ENCODE measurements at regions not wholly inside any gene's neighbourhood (a gene's known extent, or its start where the extent isn't known, plus 50 kb on each side); places are given as distances from the start of the nearest gene placed in this dataset.
"Not testable (repeated sequence)": the region's sequence is repeated elsewhere in the genome, so short reads cannot be mapped to it uniquely, and the experiment has no call there.

GRCh38 chr7:42611289-42611928 lies 300.5 kb downstream of the C7orf25 start:
- no peak for DNase-seq

- no peak for DNase-seq
These were observed 305.5 kb downstream of the C7orf25 start for GRCh38 chr7:42606193-42606905.

DNA sequence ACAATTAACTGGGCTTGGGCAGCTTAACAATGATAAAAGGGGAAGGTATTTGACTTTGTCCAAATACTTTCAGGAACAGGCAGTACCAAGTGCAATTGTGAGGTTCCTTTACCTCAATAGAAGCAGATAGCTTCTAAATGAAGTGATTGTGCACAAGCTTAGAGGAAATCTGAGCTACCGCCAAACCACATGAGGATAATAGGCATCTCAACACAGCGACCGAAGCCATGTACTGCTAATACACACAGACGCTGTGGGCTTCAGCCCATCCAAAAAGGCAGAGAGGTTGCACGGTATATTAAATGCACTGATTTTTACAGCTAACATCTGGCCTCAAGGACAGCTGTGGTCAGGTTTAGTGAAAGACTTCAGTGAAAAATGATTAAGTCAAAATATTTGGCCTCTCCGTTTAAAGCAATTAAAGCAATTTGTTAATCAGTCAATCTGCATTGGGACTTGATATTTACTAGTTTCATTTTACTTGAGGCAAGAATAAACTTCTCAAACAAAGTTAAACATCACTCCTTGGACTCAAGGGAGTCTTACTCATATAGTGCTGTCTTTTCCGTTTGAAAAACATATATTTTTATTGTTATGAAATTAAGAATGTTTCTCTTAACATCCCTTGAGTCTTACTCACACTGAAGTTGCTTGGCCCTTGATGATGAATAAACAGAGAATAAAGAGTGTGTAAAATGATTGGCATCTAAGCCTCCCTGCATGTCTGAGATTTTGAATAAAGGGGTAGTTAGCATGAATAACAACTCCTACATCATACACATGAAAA lies 306.3 kb downstream of the C7orf25 start:
- DNase-seq = no peak

GRCh38 chr7:42603496-42603895 lies 308.4 kb downstream of the C7orf25 start:
- no peak for DNase-seq

DNA sequence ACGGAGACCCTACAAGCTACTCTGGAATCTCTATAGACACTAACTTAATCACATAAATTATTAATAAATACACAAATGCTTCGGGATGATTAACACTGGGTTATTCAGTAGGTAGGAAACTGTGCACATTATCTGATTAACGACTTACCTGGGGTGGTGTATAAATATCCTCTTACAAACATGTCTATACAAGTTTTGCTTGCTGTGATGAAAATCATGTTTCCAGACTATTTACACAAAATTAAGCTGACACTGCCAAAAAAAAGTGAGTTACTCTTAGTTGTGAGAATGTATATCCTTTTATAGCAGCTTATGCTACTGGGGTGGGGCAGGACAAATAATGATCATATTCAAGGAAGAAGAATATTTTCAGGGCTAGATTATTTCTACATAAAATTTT lies 314.6 kb downstream of the C7orf25 start:
- no peak for DNase-seq

DNA sequence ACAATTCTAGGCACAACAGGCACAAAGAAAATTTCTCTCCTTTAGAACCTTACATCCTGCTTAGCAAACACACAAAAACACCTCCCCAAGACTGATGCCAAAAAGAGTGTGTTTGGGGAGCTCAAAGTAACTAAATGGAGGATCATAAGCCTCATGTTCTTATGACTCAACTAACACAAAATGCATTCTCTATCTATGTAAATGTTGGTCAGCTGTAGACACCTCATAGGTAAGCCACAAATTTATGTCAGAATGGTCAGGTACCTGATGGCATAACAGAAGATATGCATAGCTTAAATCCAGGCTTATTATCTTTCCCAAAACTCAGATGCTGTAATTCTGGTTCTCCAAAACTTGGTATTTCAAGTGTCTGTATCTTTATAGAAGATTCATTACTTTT lies 315.1 kb downstream of the C7orf25 start:
- no peak for DNase-seq

DNA sequence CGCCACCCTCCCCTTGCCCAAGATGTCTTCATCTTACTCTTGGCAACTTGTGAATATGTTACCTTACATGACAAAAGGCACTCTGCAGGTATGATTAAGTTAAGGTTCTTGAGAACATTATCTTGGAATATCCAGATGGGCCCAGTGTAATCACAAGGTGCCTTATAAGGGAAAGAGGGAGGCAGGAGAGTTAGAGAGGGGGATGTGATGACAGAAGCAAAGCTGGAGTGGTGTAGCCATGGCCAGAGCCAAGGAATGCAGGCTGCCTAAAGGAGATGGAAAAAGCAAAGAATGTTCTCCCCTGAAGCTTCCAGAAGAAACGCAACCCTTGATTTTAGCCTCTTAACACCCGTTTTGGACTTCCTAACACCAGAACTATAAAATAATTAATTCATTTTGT lies 318.0 kb downstream of the C7orf25 start:
- DNase-seq = no peak

- no peak for DNase-seq
These were observed 321.0 kb downstream of the C7orf25 start for GRCh38 chr7:42590771-42591310.

DNA sequence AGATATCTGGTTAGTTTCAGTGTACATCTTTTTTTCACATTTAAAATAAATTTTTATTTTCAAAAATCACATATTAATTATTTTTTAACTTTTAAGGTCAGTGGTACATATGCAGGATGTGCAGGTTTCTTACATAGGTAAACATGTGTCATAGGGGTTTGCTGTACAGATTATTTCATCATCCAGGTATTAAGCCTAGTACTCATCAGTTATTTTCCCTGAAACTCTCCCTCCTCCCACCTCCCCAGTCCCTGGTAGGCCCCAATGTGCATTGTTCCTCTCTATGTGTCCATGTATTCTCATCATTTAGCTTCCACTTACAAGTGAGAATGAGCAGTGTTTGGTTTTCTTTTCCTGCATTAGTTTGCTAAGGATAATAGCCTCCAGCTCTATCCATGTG lies 323.0 kb downstream of the C7orf25 start:
- DNase-seq = no peak

DNA sequence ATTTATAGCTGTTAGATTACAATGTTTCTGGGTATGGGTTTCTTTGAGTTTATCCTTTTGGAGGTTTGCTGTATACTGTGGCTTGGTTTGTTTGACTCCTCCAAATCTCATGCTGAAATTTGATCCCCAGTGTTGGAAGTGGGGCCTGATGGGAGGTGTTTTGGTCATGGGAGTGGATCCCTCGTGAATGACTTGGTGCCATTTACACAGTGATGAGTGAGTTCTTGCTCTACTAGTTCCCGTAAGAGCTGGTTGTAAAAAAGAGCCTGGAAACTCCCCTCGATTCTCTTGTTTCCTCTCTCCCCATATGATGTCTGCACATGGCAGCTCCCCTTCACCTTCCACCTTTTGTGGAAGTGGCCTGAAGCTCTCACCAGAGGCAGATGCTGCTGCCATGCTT lies 324.1 kb downstream of the C7orf25 start:
- DNase-seq = no peak

DNA sequence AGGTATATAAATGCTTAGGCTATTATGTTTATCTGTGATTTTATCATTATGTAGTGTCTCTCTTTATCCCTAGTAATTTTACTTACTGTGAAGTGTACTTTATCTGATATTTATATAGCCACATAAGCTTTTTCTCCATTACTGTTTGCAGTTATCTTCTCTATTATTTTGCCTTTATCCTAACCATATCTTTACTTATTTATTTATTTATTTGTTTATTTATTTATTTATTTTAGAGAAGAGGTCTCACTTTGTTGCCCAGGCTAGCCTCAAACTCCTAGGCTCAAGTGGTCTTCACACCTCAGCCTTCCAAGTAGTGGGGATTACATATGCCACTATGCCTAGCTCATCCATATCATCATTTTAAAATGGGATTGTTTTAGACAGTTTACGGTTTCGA lies 331.8 kb downstream of the C7orf25 start:
- DNase-seq = no peak

DNA sequence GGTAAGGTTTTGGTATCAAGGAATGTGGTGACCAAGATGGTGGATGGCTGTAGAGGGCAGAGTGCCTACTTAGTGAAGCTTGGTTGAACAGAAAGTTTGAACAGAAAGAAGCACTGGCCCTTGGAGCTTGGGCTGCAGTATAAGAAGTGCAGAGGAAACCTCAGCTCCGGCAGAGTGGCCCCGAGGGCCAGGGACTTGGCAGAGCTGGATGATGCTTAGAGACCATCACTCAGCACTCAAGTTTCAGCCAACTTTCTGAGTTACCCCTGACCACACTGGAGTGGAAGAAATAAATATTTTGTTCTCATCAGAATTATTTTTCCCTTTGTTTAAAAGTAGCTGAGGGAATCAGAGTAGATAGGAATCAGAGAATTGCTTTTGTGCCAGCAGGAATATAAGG lies 336.7 kb downstream of the C7orf25 start:
- no peak for DNase-seq

DNA sequence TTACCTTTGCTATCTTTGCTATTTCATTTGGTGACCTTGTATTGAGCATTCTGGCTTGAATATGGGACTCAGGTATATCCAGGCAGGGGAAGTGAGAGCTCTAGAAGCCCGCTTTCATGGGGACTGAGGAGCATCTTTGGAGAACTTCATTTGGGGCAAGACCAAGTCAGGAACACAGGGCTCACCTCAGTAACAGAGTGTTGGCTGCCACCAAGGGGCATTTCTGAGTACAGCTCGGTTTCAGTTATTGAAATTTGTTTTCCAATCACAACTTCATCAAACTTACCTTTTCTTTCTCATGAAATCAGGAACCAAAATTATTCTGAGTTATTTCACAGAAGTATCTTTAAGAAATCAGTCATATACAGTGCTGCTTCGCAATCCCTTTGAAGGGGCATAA lies 337.2 kb downstream of the C7orf25 start:
- no peak for DNase-seq

DNA sequence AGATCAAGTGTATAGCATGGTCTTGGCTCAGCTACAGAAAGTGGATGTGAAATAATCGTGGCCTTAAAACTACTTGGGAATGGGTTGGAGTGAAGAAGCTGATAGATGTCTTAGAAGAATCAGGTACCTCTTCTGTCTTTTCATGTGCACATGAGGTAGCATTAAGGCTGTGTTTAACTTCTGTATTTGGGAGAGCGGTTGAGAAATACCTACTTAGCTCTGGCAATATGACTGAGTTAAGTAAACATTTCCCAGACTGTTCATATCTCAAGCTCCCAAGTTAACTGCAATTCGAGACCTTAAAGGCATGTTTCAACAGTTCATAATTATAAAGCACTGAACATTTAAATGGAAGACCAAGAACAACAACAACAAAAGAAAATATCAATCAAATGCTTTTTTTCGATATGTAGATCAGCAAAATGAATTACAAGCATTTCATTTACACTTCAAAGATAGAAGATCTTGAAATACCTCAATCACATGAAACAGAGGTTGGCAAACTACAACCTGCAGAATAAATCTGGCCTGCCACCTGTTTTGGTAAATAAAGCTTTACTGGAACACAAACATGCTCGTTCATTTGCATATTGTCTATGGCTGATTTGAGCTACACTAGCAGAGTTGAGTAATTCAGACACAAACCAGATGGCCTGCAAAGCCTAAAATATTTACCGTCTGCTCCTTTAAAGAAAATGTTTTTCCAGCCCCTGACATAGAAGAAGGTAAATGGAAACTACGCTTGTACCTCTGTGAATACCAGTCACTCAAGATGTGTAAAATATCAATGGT lies 337.1 kb upstream of the GLI3 start:
- no peak for DNase-seq

- no peak for DNase-seq
These were observed 335.6 kb upstream of the GLI3 start for GRCh38 chr7:42572561-42572960.

- no peak for DNase-seq
These were observed 335.0 kb upstream of the GLI3 start for GRCh38 chr7:42572056-42572455.

GRCh38 chr7:42570944-42571343 lies 333.9 kb upstream of the GLI3 start:
- DNase-seq = no peak

- DNase-seq = no peak
These were observed 330.0 kb upstream of the GLI3 start for GRCh38 chr7:42567051-42567450.

DNA sequence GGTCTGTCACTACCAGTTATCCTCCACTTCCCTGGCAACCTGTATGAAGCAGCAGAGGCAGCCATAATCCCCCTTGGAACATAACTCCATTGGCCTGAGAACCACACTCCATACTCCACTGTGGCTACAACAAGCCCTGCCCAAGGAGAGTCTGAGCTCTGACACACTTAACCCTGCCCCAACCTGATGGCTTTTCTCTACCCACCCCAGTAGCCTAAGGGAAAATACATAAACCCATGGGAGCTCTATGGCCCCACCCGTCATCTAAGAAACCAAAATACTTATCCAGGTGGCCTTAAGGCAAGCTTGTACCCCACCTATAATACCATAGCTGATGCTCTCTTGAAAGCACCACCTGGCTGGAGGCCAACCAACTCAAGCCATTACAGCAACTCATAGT lies 324.8 kb upstream of the GLI3 start:
- DNase-seq = no peak

- DNase-seq = no peak
These were observed 323.9 kb upstream of the GLI3 start for GRCh38 chr7:42560866-42561265.

GRCh38 chr7:42554932-42555331 lies 317.9 kb upstream of the GLI3 start:
- not testable (repeated sequence) for DNase-seq

GRCh38 chr7:42552227-42552626 lies 315.2 kb upstream of the GLI3 start:
- DNase-seq = no peak
